ENCODE measurements at regions not wholly inside any gene's neighbourhood (a gene's known extent, or its start where the extent isn't known, plus 50 kb on each side); places are given as distances from the start of the nearest gene placed in this dataset.

GRCh38 chrX:7223271-7223670, 75.3 kb upstream of the PUDP start:
- TF ChIP-seq TAF1 (IDR thresholded peaks at IDR 0.05; ENCODE audit: low read depth, low read length) (no peak), POLR2A (IDR thresholded peaks at IDR 0.05; ENCODE audit: low read depth, low read length) (no peak), POLR2AphosphoS5 (IDR thresholded peaks at IDR 0.05; ENCODE audit: low read depth, low read length) (no peak), SPI1 (IDR thresholded peaks at IDR 0.05; ENCODE audit: low read depth, low read length) (no peak)

Data from GM12891 (cell line).